NCI-H2081 treated with DMSO at 0.1 percent for 48 hours (cell line): ENCODE measurements at regions not wholly inside any gene's neighbourhood (a gene's known extent, or its start where the extent isn't known, plus 50 kb on each side); places are given as distances from the start of the nearest gene placed in this dataset.
"Not testable (repeated sequence)": the region's sequence is repeated elsewhere in the genome, so short reads cannot be mapped to it uniquely, and the experiment has no call there.

ENCODE experiments used
- DNase-seq: peaks from one replicate; lab custom pipeline; 2025; lab: John Stamatoyannopoulos, UW

- no peak for DNase-seq
These were observed 376.7 kb downstream of the GLRX3 start for GRCh38 chr10:130512936-130513335.

- DNase-seq = no peak
These were observed 377.7 kb downstream of the GLRX3 start for GRCh38 chr10:130513686-130514476.

GRCh38 chr10:130515670-130516069 lies 379.5 kb downstream of the GLRX3 start:
- DNase-seq = no peak

GRCh38 chr10:130516141-130516735 lies 380.0 kb downstream of the GLRX3 start:
- no peak for DNase-seq

- DNase-seq = not testable (repeated sequence)
These were observed 382.7 kb downstream of the GLRX3 start for GRCh38 chr10:130518921-130519320.

GRCh38 chr10:130519791-130520190 lies 383.6 kb downstream of the GLRX3 start:
- DNase-seq = no peak

- no peak for DNase-seq
These were observed 395.1 kb downstream of the GLRX3 start for GRCh38 chr10:130531312-130531711.

GRCh38 chr10:130541090-130541489 lies 404.9 kb downstream of the GLRX3 start:
- DNase-seq = no peak

- DNase-seq = no peak
These were observed 406.6 kb downstream of the GLRX3 start for GRCh38 chr10:130542761-130543160.

- no peak for DNase-seq
These were observed 407.6 kb downstream of the GLRX3 start for GRCh38 chr10:130543794-130544193.

- no peak for DNase-seq
These were observed 408.9 kb downstream of the GLRX3 start for GRCh38 chr10:130545122-130545521.

GRCh38 chr10:130545697-130546096 lies 409.5 kb downstream of the GLRX3 start:
- no peak for DNase-seq

GRCh38 chr10:130546841-130547240 lies 410.6 kb downstream of the GLRX3 start:
- no peak for DNase-seq

- DNase-seq = no peak
These were observed 411.2 kb downstream of the GLRX3 start for GRCh38 chr10:130547368-130547767.

GRCh38 chr10:130550952-130551674 lies 414.9 kb downstream of the GLRX3 start:
- no peak for DNase-seq

- no peak for DNase-seq
These were observed 415.5 kb downstream of the GLRX3 start for GRCh38 chr10:130551676-130552075.

- no peak for DNase-seq
These were observed 417.6 kb downstream of the GLRX3 start for GRCh38 chr10:130553826-130554225.

GRCh38 chr10:130554701-130555410 lies 418.7 kb downstream of the GLRX3 start:
- no peak for DNase-seq

GRCh38 chr10:130555411-130555750 lies 419.2 kb downstream of the GLRX3 start:
- DNase-seq = no peak

- no peak for DNase-seq
These were observed 421.1 kb downstream of the GLRX3 start for GRCh38 chr10:130557181-130557845.

- DNase-seq = no peak
These were observed 422.8 kb downstream of the GLRX3 start for GRCh38 chr10:130558746-130559546.
